Body of pancreas (tissue), 4 donors: ENCODE measurements at regions not wholly inside any gene's neighbourhood (a gene's known extent, or its start where the extent isn't known, plus 50 kb on each side); places are given as distances from the start of the nearest gene placed in this dataset.

Source experiments
- ATAC-seq: fragments of 150-250 bp; one replicate; pipeline ENCODE4 v1.9.1; 2016
- DNase-seq, 4 donors: peaks; one replicate each; pipeline ENCODE4 v3.0.0-alpha.2; 2019
- H3K27ac ChIP-seq, 4 donors: fragments of 200-600 bp; sonication (generic); 1 replicate in 3 of 4; 2 replicates in 1 of 4; pipeline versions ENCODE4 v1.5.1 to v1.6.1; 2016 to 2019; ENCODE audit warnings: mild to moderate bottlenecking in 1 of 4, mixed read lengths in 1 of 4, moderate library complexity in 1 of 4
- H3K27me3 ChIP-seq, 2 donors: fragments of 200-600 bp; sonication (generic); one replicate each; pipeline ENCODE4 v1.6.0; 2016; ENCODE audit warnings: mild to moderate bottlenecking in 1 of 2
- H3K36me3 ChIP-seq, 2 donors: fragments of 200-600 bp; sonication (generic); replicated peaks in 1 of 2; 2 replicates each; pipeline ENCODE4 v1.5.1; 2016; ENCODE audit warnings: low read depth in 2 of 2; ENCODE audit not compliant: insufficient read depth in 1 of 2
- H3K4me1 ChIP-seq: fragments of 200-600 bp; sonication (generic); one replicate; pipeline ENCODE4 v1.6.0; 2016
- H3K4me3 ChIP-seq, 2 donors: fragments of 200-600 bp; sonication (generic); 1 replicate in 1 of 2; 2 replicates in 1 of 2; pipeline ENCODE4 v1.5.1; 2016 to 2019
- H3K9me3 ChIP-seq, 3 donors: fragments of 200-600 bp; sonication (generic); 1 replicate in 2 of 3; 2 replicates in 1 of 3; pipeline ENCODE4 v1.5.1; 2016
- POLR2A ChIP-seq, 3 donors: fragments of 450-650 bp; IDR thresholded peaks; one replicate each; pipeline ENCODE4 v1.6.1; 2016; ENCODE audit warnings: antibody characterized with exemption in 3 of 3, mild to moderate bottlenecking in 2 of 3
- WGBS, 2 donors: methylation state at CpG; one replicate each; pipeline ENCODE4 v1.1.5; 2017; 5-methylcytosine and 5-hydroxymethylcytosine counted together
- intact Hi-C: fragments of 100-400 bp; cut with DNase I; formaldehyde crosslinking; loops from one replicate; pipeline ENCODE4 v1.15.1; 2023
- TF ChIP-seq, protein P1 (sequence below), 7 experiments: fragments of 450-650 bp in 4 of 7; fragments of 200-600 bp in 3 of 7; sonication (generic) in 3 of 7; IDR thresholded peaks; one replicate each; pipeline ENCODE4 v1.5.1; 2016 to 2019; ENCODE audit warnings: antibody characterized with exemption in 7 of 7

GRCh38 chr9:15048772-15049171 lies 138.5 kb upstream of the FREM1 start:
- no peak for ATAC-seq
- Histone ChIP-seq H3K4me1 (no peaks in the 10 kb centered on the region), H3K36me3 (no peaks in the 10 kb centered on the region), H3K4me3 (no peak overlapping the region), H3K27ac (no peak overlapping the region), H3K27me3 (no peaks in the 10 kb centered on the region), H3K9me3 (no peaks in the 10 kb centered on the region)
- DNase-seq, result no peak
- 30 to 41% methylated on average over 1 of the region's 1 CpG for WGBS, 2 donors
- intact Hi-C loops, result no loop called here
- TF ChIP-seq POLR2A (IDR thresholded peaks at IDR 0.05), result no peak
- TF ChIP-seq, protein P1, sequence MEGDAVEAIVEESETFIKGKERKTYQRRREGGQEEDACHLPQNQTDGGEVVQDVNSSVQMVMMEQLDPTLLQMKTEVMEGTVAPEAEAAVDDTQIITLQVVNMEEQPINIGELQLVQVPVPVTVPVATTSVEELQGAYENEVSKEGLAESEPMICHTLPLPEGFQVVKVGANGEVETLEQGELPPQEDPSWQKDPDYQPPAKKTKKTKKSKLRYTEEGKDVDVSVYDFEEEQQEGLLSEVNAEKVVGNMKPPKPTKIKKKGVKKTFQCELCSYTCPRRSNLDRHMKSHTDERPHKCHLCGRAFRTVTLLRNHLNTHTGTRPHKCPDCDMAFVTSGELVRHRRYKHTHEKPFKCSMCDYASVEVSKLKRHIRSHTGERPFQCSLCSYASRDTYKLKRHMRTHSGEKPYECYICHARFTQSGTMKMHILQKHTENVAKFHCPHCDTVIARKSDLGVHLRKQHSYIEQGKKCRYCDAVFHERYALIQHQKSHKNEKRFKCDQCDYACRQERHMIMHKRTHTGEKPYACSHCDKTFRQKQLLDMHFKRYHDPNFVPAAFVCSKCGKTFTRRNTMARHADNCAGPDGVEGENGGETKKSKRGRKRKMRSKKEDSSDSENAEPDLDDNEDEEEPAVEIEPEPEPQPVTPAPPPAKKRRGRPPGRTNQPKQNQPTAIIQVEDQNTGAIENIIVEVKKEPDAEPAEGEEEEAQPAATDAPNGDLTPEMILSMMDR (IDR thresholded peaks at IDR 0.05), result no peak

GRCh38 chr9:15047028-15047551 lies 136.9 kb upstream of the FREM1 start:
- intact Hi-C loops, result no loop called here
- Histone ChIP-seq H3K27ac (no peak overlapping the region), H3K4me3 (no peak overlapping the region), H3K4me1 (no peaks in the 10 kb centered on the region), H3K9me3 (no peaks in the 10 kb centered on the region), H3K27me3 (no peaks in the 10 kb centered on the region), H3K36me3 (no peaks in the 10 kb centered on the region)
- 80 to 81% methylated on average over 5 of the region's 5 CpGs for WGBS, 2 donors
- TF ChIP-seq, protein P1 (IDR thresholded peaks at IDR 0.05), result no peak
- no peak for TF ChIP-seq POLR2A (IDR thresholded peaks at IDR 0.05)
- no peak for DNase-seq
- ATAC-seq, result no peak

- WGBS, 2 donors, result 86% methylated on average over 4 of the region's 4 CpGs
- no peaks in the 10 kb centered on the region for H3K27me3 ChIP-seq
- H3K36me3 ChIP-seq, result no peaks in the 10 kb centered on the region
- no peak overlapping the region for H3K4me3 ChIP-seq
- no peak overlapping the region for H3K27ac ChIP-seq
- intact Hi-C loops, result no loop called here
- DNase-seq, result no peak
- no peak for ATAC-seq
- H3K4me1 ChIP-seq, result no peaks in the 10 kb centered on the region
- TF ChIP-seq, protein P1 (IDR thresholded peaks at IDR 0.05), result no peak
- no peak for TF ChIP-seq POLR2A (IDR thresholded peaks at IDR 0.05)
- no peaks in the 10 kb centered on the region for H3K9me3 ChIP-seq
Measured at GRCh38 chr9:15033316-15033715, 123.1 kb upstream of the FREM1 start.

DNA sequence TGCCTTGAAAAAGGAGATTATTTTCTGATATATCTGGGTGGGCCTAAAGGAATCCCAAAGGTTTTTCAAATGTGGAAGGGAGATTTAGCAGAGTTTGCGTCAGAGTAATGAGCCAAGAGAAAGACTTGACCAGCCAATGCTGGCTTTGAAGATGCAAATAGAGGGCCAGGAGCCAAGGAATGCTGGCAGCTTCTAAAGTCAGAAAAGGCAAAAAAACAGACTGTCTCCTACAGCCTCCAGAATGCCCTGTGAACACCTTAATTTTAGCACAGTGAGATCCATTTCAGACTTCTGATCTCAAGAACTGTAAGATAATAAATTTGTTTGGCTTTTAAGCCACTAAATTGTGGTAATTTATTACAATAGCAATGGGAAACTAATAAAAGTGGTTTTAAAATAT lies 122.6 kb upstream of the FREM1 start:
- 95% methylated on average over 1 of the region's 1 CpG for WGBS, 2 donors
- TF ChIP-seq POLR2A (IDR thresholded peaks at IDR 0.05), result no peak
- TF ChIP-seq, protein P1 (IDR thresholded peaks at IDR 0.05), result no peak
- DNase-seq, result no peak
- Histone ChIP-seq H3K27ac (no peak overlapping the region), H3K27me3 (no peaks in the 10 kb centered on the region), H3K36me3 (no peaks in the 10 kb centered on the region), H3K4me3 (no peak overlapping the region), H3K4me1 (no peaks in the 10 kb centered on the region), H3K9me3 (no peaks in the 10 kb centered on the region)
- ATAC-seq, result no peak
- intact Hi-C loops, result no loop called here

DNA sequence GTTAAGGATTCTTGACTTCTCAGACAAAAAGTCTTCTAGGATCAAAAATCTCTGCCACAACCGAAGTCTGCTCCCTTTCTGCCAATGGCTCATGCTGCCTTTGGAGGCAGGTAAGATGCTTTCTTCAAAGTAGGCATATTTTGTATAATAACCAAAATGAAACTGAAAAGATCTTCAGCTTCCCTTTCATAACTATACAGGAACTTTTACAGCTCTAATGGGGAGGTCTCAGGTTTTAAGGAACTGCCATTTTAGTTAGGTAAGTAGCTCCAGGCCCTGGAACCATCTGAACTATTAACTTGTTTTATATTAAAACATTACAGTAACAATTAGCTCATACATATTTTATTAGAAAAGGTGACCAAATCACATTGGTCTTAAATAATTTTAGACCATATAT lies 110.9 kb upstream of the FREM1 start:
- no peak for DNase-seq
- Histone ChIP-seq H3K27me3 (no peaks in the 10 kb centered on the region), H3K36me3 (no peaks in the 10 kb centered on the region), H3K9me3 (no peaks in the 10 kb centered on the region), H3K27ac (no peak overlapping the region), H3K4me3 (no peak overlapping the region), H3K4me1 (no peaks in the 10 kb centered on the region)
- no peak for ATAC-seq
- TF ChIP-seq POLR2A (IDR thresholded peaks at IDR 0.05), result no peak
- TF ChIP-seq, protein P1 (IDR thresholded peaks at IDR 0.05), result no peak
- intact Hi-C loops, result no loop called here
- 57 to 59% methylated on average over 1 of the region's 1 CpG for WGBS, 2 donors
